Thyroid gland (tissue), 4 donors: ENCODE measurements at regions not wholly inside any gene's neighbourhood (a gene's known extent, or its start where the extent isn't known, plus 50 kb on each side); places are given as distances from the start of the nearest gene placed in this dataset.

ENCODE experiments used
- POLR2A ChIP-seq, 2 donors: fragments of 450-650 bp; IDR thresholded peaks; one replicate each; pipeline ENCODE4 v1.6.1; 2017; ENCODE audit warnings: antibody characterized with exemption in 2 of 2, mild to moderate bottlenecking in 2 of 2, moderate library complexity in 1 of 2
- TF ChIP-seq, protein P1 (sequence below), 6 experiments: fragments of 200-600 bp in 3 of 6; fragments of 450-650 bp in 3 of 6; sonication (generic) in 3 of 6; IDR thresholded peaks; one replicate each; pipeline ENCODE4 v1.5.1; 2016 to 2019; ENCODE audit warnings: antibody characterized with exemption in 6 of 6, mild to moderate bottlenecking in 2 of 6, inconsistent platforms in 1 of 6, moderate library complexity in 1 of 6

DNA sequence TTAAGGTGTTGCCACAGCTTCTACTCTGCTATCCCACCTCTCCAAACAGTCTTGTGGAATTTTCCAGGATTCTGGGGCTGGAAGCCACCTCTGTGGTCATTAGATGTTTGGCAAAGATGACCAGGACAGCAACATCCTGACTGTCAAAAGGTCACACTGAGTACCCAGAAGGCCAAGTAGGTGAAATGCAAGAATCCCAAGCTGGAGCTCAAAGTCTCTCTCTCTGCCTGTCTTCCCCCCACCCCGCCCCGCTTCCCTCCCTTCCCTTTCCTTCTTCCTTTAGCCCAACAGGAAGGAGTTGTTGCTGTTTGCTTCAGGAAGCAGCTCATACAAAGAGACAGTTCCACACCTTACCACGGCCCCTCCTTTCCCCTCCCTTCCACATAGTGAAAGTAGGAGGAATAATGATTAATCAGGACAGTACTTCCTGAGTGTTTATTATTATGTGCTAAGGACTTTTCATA lies 75.6 kb upstream of the SLC2A1 start:
- no peak for TF ChIP-seq POLR2A (IDR thresholded peaks at IDR 0.05)
- TF ChIP-seq, protein P1, sequence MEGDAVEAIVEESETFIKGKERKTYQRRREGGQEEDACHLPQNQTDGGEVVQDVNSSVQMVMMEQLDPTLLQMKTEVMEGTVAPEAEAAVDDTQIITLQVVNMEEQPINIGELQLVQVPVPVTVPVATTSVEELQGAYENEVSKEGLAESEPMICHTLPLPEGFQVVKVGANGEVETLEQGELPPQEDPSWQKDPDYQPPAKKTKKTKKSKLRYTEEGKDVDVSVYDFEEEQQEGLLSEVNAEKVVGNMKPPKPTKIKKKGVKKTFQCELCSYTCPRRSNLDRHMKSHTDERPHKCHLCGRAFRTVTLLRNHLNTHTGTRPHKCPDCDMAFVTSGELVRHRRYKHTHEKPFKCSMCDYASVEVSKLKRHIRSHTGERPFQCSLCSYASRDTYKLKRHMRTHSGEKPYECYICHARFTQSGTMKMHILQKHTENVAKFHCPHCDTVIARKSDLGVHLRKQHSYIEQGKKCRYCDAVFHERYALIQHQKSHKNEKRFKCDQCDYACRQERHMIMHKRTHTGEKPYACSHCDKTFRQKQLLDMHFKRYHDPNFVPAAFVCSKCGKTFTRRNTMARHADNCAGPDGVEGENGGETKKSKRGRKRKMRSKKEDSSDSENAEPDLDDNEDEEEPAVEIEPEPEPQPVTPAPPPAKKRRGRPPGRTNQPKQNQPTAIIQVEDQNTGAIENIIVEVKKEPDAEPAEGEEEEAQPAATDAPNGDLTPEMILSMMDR (IDR thresholded peaks at IDR 0.05) = no peak
